Thyroid gland (tissue), 4 donors: ENCODE measurements at regions not wholly inside any gene's neighbourhood (a gene's known extent, or its start where the extent isn't known, plus 50 kb on each side); places are given as distances from the start of the nearest gene placed in this dataset.

Experiments used
- DNase-seq, 2 donors: peaks; one replicate each; pipeline ENCODE4 v3.0.0-alpha.2; 2019
- H3K27ac ChIP-seq, 3 donors: fragments of 200-600 bp; sonication (generic); 1 replicate in 2 of 3; 2 replicates in 1 of 3; pipeline ENCODE4 v1.5.1; 2016 to 2019; ENCODE audit warnings: mild to moderate bottlenecking in 1 of 3, moderate library complexity in 1 of 3
- H3K27me3 ChIP-seq: fragments of 200-600 bp; sonication (generic); one replicate; pipeline ENCODE4 v1.5.1; 2019
- H3K36me3 ChIP-seq, 2 donors: fragments of 200-600 bp; sonication (generic); one replicate each; pipeline ENCODE4 v1.5.1; 2016 to 2019
- H3K4me1 ChIP-seq, 2 donors: fragments of 200-600 bp; sonication (generic); one replicate each; pipeline ENCODE4 v1.5.1; 2017 to 2019
- H3K4me3 ChIP-seq, 3 donors: fragments of 200-600 bp; sonication (generic); replicated peaks in 1 of 3; 1 replicate in 2 of 3; 2 replicates in 1 of 3; pipeline ENCODE4 v1.5.1; 2016; ENCODE audit warnings: mild to moderate bottlenecking in 1 of 3
- H3K9me3 ChIP-seq: fragments of 200-600 bp; sonication (generic); one replicate; pipeline ENCODE4 v1.5.1; 2017
- CTCF ChIP-seq, 6 experiments: fragments of 200-600 bp in 3 of 6; fragments of 450-650 bp in 3 of 6; sonication (generic) in 3 of 6; IDR thresholded peaks; one replicate each; pipeline ENCODE4 v1.5.1; 2016 to 2019; ENCODE audit warnings: antibody characterized with exemption in 6 of 6, mild to moderate bottlenecking in 2 of 6, inconsistent platforms in 1 of 6, moderate library complexity in 1 of 6
- POLR2A ChIP-seq, 2 donors: fragments of 450-650 bp; IDR thresholded peaks; one replicate each; pipeline ENCODE4 v1.6.1; 2017; ENCODE audit warnings: antibody characterized with exemption in 2 of 2, mild to moderate bottlenecking in 2 of 2, moderate library complexity in 1 of 2
- WGBS, 2 donors: methylation state at CpG; one replicate each; pipeline ENCODE4 v1.1.5; 2017; 5-methylcytosine and 5-hydroxymethylcytosine counted together
- intact Hi-C: fragments of 100-400 bp; cut with DNase I; formaldehyde crosslinking; loops from one replicate; pipeline ENCODE4 v1.15.1; 2023

GRCh38 chr9:71210326-71210725 lies 88.9 kb upstream of the TRPM3 start:
- intact Hi-C loops, result no loop called here
- H3K36me3 ChIP-seq, result no peaks in the 10 kb centered on the region
- H3K9me3 ChIP-seq, result no peaks in the 10 kb centered on the region
- no peak overlapping the region for H3K27ac ChIP-seq
- TF ChIP-seq POLR2A (IDR thresholded peaks at IDR 0.05) (no peak), CTCF (IDR thresholded peaks at IDR 0.05) (no peak)
- no peaks in the 10 kb centered on the region for H3K4me1 ChIP-seq
- WGBS, 2 donors, result 59 to 72% methylated on average over 2 of the region's 2 CpGs
- H3K4me3 ChIP-seq, result no peak overlapping the region
- DNase-seq, result no peak
- H3K27me3 ChIP-seq, result no peaks in the 10 kb centered on the region

GRCh38 chr9:71209890-71210289 lies 88.5 kb upstream of the TRPM3 start:
- DNase-seq, result no peak
- no peak for TF ChIP-seq CTCF (IDR thresholded peaks at IDR 0.05)
- TF ChIP-seq POLR2A (IDR thresholded peaks at IDR 0.05), result no peak
- no peaks in the 10 kb centered on the region for H3K9me3 ChIP-seq
- H3K36me3 ChIP-seq, result no peaks in the 10 kb centered on the region
- H3K27ac ChIP-seq, result no peak overlapping the region
- H3K4me3 ChIP-seq, result no peak overlapping the region
- WGBS, 2 donors, result 83 to 97% methylated on average over 6 to 7 of the region's 7 CpGs
- no peaks in the 10 kb centered on the region for H3K27me3 ChIP-seq
- intact Hi-C loops, result no loop called here
- no peaks in the 10 kb centered on the region for H3K4me1 ChIP-seq

GRCh38 chr9:71202931-71203330 lies 81.5 kb upstream of the TRPM3 start:
- no peak for DNase-seq
- no peaks in the 10 kb centered on the region for H3K9me3 ChIP-seq
- H3K27me3 ChIP-seq, result no peaks in the 10 kb centered on the region
- H3K27ac ChIP-seq, result no peak overlapping the region
- no peaks in the 10 kb centered on the region for H3K4me1 ChIP-seq
- intact Hi-C loops, result no loop called here
- H3K36me3 ChIP-seq, result no peaks in the 10 kb centered on the region
- TF ChIP-seq CTCF (IDR thresholded peaks at IDR 0.05) (no peak), POLR2A (IDR thresholded peaks at IDR 0.05) (no peak)
- no peak overlapping the region for H3K4me3 ChIP-seq

- Histone ChIP-seq H3K27ac (no peak overlapping the region), H3K4me1 (no peaks in the 10 kb centered on the region), H3K27me3 (no peaks in the 10 kb centered on the region), H3K4me3 (no peak overlapping the region), H3K9me3 (no peaks in the 10 kb centered on the region), H3K36me3 (no peaks in the 10 kb centered on the region)
- TF ChIP-seq POLR2A (IDR thresholded peaks at IDR 0.05) (no peak), CTCF (IDR thresholded peaks at IDR 0.05) (no peak)
- DNase-seq, result no peak
- intact Hi-C loops, result no loop called here
- WGBS, 2 donors, result 75 to 81% methylated on average over 3 of the region's 3 CpGs
Measured at GRCh38 chr9:71191708-71192107, 70.3 kb upstream of the TRPM3 start.

- Histone ChIP-seq H3K27ac (no peak overlapping the region), H3K27me3 (no peaks in the 10 kb centered on the region), H3K4me1 (no peaks in the 10 kb centered on the region), H3K4me3 (no peak overlapping the region), H3K36me3 (no peaks in the 10 kb centered on the region), H3K9me3 (no peaks in the 10 kb centered on the region)
- WGBS, 2 donors, result 64 to 74% methylated on average over 3 of the region's 3 CpGs
- no peak for DNase-seq
- intact Hi-C loops, result no loop called here
- TF ChIP-seq CTCF (IDR thresholded peaks at IDR 0.05) (no peak), POLR2A (IDR thresholded peaks at IDR 0.05) (no peak)
Measured at GRCh38 chr9:71183251-71183650, 61.8 kb upstream of the TRPM3 start.
